ENCODE measurements at regions not wholly inside any gene's neighbourhood (a gene's known extent, or its start where the extent isn't known, plus 50 kb on each side); places are given as distances from the start of the nearest gene placed in this dataset.

DNA sequence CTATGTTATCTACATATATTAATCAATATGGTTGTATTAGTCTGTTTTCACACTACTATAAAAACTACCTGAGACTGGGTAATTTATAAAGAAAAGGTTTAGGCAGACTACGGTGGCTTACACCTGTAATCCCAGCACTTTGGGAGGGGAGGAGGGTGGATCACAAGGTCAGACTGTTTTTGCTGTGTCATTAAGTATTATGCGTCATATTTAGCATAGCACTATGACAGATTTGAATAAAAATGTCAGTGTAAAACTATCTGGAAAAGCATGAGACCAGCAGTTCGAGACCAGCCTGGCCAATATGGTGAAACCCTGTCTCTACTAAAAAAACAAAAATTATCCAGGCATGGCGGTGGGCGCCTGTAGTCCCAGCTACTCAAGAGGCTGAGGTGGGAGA is 209.7 kb upstream of the ARHGAP24 start:
- DNase-seq (ENCODE audit: low read depth): no peak

DNA sequence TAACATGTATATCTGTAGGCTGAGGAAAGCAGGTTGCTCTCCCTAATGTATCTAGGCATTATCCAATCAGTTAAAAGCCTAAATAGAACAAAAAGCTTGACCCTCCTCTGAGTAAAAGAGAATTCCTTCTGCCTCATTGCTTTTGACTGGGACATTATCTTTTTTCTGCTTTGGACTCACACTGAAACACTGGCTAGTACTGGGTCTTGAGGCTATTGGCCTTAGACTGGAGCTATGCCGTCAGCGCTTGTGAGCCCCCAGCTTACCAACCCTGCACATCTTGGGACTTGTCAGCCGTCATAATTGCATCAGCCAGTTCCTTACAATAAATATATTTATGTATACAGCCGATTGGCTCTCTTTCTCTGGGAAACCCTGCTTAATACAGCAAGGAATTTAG is 206.8 kb upstream of the ARHGAP24 start:
- no peak for DNase-seq (ENCODE audit: low read depth)

GRCh38 chr4:85268961-85269360 is 206.0 kb upstream of the ARHGAP24 start:
- no peak for DNase-seq (ENCODE audit: low read depth)

DNA sequence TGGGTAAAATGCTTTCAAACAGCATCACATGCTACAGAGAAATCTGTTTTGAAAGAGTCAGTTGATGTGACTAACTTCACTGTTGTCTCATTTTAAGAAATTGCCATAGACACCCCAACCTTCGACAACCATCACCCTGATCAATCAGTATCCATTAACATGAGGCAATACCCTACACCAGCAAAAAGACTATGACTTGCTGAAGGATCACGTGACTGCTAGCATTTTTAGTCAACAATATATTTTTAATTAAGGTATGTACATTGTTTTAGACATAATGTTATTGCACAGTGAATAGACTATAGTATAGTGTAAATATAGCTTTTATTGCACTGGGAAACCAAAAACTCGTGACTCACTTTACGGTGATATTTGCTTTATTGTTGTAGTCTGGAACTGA is 200.0 kb upstream of the ARHGAP24 start:
- no peak for DNase-seq (ENCODE audit: low read depth)

GRCh38 chr4:85280963-85281362 is 194.0 kb upstream of the ARHGAP24 start:
- DNase-seq (ENCODE audit: low read depth): no peak

DNA sequence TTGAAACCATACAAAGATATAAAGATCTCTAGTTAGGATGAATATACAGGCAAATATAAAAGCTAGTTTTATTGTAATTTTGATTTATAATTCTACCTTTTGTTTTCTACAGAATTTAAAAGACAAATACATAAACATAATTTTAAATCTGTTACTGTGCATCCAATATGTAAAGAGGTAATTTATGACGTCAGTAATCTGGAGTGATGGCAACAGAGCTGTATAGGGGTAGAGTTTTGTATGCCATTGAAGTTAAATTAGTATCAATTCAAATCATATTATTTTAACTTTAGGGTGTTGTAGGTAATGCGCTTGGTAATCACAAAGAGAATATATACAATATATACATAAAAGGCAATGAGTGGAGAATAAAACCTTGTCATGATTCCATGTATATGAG is 183.7 kb upstream of the ARHGAP24 start:
- DNase-seq (ENCODE audit: low read depth): no peak

- no peak for DNase-seq (ENCODE audit: low read depth)
These were observed 176.9 kb upstream of the ARHGAP24 start for GRCh38 chr4:85298037-85298436.

GRCh38 chr4:85302193-85302736 is 172.7 kb upstream of the ARHGAP24 start:
- DNase-seq (ENCODE audit: low read depth): no peak

GRCh38 chr4:85302756-85303155 is 172.2 kb upstream of the ARHGAP24 start:
- DNase-seq (ENCODE audit: low read depth): no peak

GRCh38 chr4:85318415-85318814 is 156.5 kb upstream of the ARHGAP24 start:
- DNase-seq (ENCODE audit: low read depth): no peak

DNA sequence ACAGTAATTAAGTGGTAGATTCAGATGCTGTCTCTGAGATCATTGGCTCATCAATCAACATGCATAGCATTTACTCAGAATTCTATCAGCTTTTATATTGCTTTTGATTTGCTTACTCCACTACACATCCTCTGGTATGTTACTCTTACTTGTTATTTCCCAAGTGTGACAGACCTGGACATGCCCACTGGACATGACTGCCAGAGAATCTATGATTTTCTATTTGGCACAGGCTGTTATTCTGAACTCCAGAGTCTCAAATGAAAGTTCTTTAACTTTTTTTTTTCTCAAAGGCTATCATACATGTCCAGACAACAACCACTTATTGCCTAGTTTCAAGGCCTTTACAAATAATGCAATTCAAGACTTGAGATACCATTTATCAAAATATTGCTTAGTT is 116.1 kb upstream of the ARHGAP24 start:
- DNase-seq (ENCODE audit: low read depth): no peak

DNA sequence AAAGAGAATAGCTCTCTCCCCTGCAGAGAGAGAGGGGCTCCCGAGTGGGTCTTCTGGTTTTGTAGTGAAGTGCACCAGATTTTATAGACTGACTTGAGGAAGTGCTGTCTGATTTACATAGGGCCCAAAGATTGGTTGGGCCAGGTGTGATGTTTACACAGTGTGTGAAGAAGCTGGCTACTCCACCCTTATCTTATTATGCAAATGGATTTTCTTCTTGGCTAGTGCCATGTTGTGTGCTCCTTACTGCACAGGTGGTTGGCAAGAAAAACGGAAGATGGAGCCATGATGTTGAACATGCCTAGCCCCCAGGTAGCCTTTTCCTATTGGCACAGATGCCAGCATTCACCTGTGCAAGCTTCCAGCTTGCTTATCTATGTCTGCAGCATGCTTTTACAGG is 112.4 kb upstream of the ARHGAP24 start:
- DNase-seq (ENCODE audit: low read depth): no peak

DNA sequence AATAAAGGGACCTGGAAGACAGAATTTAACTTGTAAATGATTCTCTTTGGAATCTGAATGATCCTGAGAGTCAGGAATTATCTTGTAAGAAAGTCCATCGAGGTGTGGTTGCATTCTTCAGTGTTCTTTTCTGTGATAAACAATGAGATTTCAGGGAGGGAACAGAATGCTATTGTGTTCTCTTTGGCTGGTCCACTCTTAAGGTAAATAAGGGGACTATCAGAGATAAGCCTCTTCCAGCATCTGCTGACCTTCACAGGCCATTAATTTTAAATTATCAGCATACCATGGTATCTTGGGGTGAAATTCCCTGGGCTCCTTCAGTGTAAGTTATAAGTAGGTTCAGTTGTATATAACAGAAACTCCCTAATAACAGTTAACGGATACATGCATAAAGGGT is 107.1 kb upstream of the ARHGAP24 start:
- no peak for DNase-seq (ENCODE audit: low read depth)

DNA sequence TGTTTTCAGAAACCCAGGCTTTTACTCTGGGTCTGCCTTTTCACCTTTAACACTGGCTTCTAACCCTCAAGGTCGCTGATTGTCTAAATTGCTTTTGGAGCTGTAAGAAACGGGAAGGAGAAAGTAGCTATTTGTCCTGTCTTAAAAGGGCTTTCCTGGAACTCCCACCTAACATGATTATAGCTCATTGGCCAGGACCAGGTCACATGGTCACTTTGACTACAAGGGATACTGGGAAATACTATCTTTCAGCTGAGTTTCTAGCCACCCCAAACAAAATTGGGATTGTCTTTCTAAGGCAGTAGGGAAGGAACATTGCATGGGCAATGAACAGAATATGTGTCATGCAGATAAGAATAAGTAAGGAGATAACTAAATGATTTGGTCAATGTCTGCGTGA is 106.7 kb upstream of the ARHGAP24 start:
- DNase-seq (ENCODE audit: low read depth): no peak

GRCh38 chr4:85368932-85369331 is 106.0 kb upstream of the ARHGAP24 start:
- no peak for DNase-seq (ENCODE audit: low read depth)

- DNase-seq (ENCODE audit: low read depth): no peak
These were observed 105.1 kb upstream of the ARHGAP24 start for GRCh38 chr4:85369703-85370380.

GRCh38 chr4:85370400-85371032 is 104.4 kb upstream of the ARHGAP24 start:
- DNase-seq (ENCODE audit: low read depth): peak; percentile 1

DNA sequence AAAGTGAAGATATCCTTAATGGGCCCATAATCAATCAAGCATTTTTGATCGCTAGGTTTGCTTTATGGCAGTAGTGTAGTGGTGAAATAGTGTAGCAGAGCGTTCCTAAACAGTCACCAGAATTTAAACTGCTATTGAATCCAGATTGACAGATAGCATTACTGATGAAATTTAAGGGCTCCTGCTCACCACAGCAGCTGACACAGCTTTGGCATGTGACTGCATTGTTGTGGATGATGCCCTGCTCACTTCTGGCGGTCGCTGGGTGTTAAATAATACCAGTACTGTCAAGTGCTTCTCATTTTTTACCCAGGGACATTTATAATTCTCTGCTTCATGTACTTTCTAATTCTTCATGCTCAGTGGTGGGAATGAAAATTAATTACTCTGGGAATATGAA is 102.0 kb upstream of the ARHGAP24 start:
- DNase-seq (ENCODE audit: low read depth): no peak

DNA sequence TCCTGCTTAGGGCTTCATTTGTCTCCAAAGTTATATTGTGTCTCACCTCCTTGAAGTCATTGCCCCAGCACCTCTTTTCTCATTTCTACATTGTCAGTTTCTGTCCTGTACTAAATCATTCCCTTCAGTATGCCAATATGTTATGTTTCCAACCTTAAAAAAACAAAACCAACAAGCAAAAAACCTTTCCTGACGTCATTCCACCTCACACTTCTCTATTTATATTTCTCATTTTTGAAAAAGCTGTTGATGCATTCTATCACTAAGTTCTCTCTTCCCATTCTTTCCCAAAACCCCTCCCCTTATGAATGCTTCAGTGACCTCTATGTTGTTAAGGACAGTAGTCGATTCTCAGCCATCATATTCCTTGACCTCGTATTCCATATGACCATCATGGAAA is 98.7 kb upstream of the ARHGAP24 start:
- no peak for DNase-seq (ENCODE audit: low read depth)

- no peak for DNase-seq (ENCODE audit: low read depth)
These were observed 93.0 kb upstream of the ARHGAP24 start for GRCh38 chr4:85381968-85382367.

- DNase-seq (ENCODE audit: low read depth): no peak
These were observed 83.9 kb upstream of the ARHGAP24 start for GRCh38 chr4:85391071-85391470.

GRCh38 chr4:85391589-85392410 is 83.2 kb upstream of the ARHGAP24 start:
- DNase-seq (ENCODE audit: low read depth): no peak

DNA sequence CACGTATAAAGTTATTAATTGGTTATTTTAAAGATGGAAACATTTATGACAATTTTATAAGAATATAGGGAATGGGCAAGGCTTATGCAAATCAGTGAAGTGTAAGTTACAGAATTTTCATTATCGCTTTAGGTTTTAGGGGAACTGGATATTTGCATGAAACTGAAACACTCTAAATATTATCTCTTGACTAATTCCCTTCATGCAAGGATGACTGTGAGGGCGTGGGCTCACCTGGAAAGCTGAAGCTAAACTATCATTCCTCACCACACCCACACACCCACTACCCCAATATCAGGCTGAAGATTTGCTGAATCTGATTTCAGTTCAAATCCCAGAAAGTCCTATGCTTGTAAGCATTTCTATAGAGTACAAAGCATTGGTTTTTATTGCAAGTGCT is 81.7 kb upstream of the ARHGAP24 start:
- no peak for DNase-seq (ENCODE audit: low read depth)

Measured in GM04503 (cell line).